GM19035 (cell line): ENCODE measurements at regions not wholly inside any gene's neighbourhood (a gene's known extent, or its start where the extent isn't known, plus 50 kb on each side); places are given as distances from the start of the nearest gene placed in this dataset.
A peak's percentile ranks its signal among the peaks of the same experiment; 100 is the strongest.
"Not testable (repeated sequence)": the region's sequence is repeated elsewhere in the genome, so short reads cannot be mapped to it uniquely, and the experiment has no call there.

ENCODE experiments used
- ATAC-seq: cut with Tn5 transposase; IDR thresholded peaks from one replicate; pipeline ENCODE4 v1.9.1; 2021; ENCODE audit not compliant: unreplicated experiment

DNA sequence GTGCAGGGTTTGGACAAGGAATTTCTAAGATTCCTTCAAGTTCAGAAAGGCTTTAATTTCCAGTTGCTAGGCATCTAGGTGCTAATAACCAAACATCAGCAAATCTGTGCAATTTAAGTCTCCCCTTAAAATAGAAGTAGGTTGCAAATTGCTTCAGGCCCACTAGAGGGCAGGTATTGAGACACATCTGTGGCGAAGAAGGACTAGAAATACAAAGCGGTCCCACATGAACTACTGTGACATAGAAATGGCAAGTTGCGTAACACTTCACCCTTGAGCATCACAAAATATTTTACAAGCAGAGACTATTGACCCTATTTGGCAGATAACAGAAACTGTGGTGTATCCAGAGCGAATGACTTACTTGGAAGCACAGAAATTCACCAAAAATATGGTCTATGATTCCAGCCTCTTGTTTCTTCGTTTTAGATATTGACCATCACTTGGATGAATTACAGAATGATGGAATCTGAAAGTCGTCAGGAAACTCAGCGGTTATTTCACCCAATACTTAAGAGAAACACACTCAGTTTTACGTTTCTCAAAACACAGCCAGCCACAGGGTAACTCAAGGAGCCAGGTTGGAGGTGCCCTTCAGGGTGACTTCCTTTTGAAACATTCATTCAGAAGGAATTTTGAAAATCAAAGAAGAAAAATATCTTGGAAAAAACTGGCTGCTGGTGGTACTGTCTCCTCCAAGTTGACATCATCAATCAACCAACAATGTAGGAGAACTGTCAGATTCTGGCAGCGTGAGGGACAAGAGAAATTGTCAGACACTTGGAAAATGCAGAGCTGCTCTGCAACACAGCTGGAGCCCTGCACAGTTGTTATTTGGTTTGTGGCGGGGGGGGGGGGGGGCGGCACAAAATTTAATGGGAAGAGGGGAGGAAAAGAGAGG lies 256.3 kb upstream of the MINDY3 start:
- ATAC-seq = no peak

DNA sequence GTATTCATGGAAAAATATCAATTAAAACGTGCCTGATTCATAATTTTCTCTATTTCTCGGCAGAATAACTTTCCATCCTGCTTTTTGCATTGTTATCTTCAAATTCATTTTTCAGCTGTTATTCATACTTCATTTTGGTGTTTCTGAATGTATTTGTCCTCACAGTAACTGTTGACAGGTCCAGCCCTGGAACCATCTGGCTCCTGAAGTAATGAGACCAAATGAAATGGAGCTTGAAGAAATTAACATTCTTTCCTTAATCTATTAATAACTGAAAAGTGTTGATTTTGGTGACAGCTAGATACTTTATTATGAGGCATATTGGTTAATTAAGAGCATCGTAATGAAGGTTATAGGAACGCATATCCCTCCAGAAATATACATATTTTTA lies 257.0 kb upstream of the MINDY3 start:
- ATAC-seq = no peak

DNA sequence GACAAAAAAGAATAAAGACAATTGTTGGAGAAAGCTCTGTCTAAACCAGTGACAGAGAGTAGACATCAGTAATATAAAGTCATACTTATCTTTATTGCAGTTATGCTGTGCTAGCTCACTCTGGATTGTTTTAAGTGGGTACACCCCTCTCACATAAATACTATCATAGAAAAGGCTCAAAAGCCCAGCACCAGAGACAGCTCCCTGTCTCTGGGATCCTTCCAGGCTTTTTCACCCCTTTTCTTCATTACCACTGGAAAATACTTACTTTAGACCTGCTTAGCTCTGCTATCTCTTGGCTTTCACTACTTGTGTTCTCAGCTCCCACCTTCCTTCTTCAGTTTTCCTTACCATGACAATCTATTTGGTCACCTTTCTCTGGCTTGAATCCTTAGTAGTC lies 259.1 kb upstream of the MINDY3 start:
- ATAC-seq = no peak

DNA sequence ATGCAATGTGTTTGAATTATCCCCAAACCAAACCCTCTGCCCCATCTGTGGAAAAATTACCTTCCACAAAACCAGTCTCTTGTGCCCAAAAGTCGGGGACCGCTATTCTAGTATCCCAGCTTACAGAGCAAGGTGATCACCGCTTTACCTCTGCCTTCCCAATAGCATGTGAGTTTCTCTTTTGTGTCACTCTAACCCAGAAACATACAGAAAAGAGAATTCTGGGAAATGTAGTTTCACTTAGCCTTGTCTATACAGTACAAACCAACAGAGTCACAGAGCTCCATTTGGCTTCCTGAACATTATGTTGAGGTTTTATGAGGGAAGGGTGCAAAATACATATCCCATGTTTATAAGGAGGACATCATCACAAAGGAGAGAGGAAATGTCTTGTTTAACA lies 260.3 kb upstream of the MINDY3 start:
- ATAC-seq = no peak

GRCh38 chr10:16141499-16141898 lies 281.2 kb upstream of the MINDY3 start:
- ATAC-seq = no peak

DNA sequence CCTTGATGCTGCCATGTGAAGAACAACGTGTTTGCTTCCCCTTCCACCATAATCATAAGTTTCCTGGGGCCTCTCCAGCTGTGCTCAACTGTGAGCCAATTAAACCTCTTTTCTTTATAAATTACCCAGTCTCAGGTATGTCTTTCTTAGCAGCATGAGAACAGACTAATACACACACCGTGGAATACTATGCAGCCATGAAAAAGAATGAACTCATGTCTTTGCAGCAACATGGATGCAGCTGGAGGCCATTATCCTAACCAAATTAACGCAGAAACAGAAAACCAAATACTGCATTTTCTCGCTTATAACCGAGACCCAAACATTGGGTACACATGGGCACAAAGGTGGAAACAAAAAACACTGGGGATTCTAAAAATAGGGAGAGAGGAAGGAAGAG lies 286.7 kb upstream of the MINDY3 start:
- no peak for ATAC-seq

GRCh38 chr10:16155834-16156233 lies 281.0 kb upstream of the PTER start:
- ATAC-seq = no peak

GRCh38 chr10:16156681-16157080 lies 280.1 kb upstream of the PTER start:
- ATAC-seq = no peak

DNA sequence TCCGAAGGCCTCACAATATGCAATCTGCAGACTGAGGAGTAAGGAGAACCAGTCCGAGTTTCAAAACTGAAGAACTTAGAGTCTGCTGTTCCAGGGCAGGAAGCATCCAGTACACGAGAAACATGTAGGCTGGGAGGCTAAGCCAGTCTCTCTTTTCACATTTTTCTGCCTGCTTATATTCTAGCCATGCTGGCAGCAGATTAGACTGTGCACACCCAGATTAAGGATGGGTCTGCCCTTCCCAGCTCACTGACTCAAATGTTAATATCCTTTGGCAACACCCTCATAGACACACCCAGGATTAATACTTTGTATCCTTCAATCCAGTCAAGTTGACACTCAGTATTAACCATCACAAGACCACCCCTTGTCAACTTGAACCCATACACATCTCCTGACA lies 271.7 kb upstream of the PTER start:
- not testable (repeated sequence) for ATAC-seq

- no peak for ATAC-seq
Measured at GRCh38 chr10:16182144-16182543, 254.7 kb upstream of the PTER start.

DNA sequence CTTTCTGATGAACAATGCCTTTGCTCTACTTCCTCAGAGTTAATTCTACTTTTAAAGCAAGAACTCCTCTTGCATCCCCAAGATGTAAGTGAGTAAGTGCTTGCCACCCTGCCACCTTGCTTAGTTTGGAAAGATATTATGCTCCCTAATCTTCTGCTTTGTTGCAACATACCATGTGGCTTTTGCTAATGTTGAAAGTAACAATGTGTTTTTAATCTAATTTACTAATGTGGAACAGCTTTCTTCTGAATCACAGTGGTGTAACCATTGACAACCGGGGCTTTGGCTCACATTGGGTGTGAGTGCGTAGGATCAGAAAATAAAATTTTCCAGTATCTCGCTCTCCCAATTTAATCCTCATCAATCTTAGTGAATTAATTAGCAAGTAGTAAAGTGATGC lies 254.1 kb upstream of the PTER start:
- ATAC-seq = no peak

GRCh38 chr10:16184096-16184597 lies 252.7 kb upstream of the PTER start:
- ATAC-seq = no peak

DNA sequence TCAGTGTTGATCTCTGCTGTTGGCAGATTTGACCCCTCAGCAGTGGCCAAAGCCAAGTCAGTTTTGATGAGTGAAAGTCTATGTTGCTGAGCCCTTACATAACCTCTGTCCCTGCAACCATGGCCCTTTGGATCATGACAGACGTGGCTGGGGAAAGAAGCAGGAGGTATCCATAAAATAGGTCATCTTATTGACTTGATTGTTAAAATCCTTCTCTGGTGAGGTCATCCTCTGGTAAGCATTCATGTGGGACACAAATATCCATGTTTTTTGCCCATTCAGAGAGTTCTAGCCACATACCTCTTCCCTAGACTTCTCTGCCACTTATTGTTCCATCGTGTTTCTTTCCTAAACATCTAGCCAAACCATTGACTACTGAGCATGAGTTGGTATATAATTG lies 251.9 kb upstream of the PTER start:
- ATAC-seq = no peak

DNA sequence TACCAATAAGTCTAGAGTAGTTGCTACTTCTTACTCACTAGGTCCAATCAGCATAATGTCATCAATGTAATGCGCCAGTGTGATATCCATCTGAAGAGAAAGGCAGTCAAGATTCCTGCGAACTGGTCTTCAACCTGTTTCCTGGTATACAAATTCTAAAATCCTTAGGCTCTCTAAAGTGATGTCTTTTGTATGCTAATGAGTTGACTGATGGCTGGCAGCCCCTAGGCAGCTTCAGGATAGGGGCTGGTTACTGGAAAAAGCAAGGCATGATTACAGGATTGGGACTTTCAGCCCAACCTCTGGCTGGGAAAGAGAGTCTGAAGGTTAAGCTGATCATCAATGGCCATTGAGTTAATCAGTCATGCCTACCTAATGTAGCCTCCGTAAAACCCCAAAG lies 250.2 kb upstream of the PTER start:
- ATAC-seq = no peak

DNA sequence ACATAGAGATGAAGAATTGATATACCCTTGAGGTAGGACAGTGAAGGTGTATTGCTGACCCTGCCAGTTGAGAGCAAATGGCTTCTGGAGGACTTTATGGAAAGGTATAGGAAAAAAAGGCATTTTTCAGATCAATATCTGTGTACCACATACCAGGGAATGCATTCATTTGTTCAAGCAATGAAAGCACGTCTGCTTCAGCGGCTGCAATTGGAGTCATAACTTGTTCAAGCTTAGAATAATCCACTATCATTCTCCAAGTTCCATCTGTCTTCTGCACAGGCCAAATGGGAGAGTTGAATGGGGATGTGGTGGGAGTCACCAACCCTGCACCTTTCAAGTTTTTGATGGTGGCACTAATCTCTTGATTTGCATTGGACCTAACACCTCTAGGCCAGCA lies 249.6 kb upstream of the PTER start:
- ATAC-seq = no peak

GRCh38 chr10:16192337-16192736 lies 244.5 kb upstream of the PTER start:
- no peak for ATAC-seq

DNA sequence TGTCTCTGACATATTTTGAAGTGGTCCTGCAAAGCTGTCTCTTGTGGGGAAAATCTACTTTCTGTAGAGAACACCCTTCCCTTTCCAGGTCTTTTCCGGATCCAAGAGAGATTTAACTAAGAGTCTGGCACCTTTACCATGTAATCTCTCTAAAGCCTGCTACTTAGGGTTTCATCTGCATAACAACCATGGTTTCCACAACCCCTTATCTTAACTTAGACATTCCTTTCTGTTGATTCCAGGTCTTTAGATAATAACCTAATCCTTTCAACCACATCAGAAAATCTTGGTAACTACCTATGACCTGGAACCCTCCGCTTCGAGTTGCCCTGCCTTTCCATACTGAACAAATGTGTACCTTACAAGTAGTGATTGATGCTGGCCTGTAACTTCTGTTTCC lies 243.6 kb upstream of the PTER start:
- ATAC-seq = no peak

- peak; percentile 95 for ATAC-seq
Measured at GRCh38 chr10:16195178-16195769, 241.5 kb upstream of the PTER start.

- no peak for ATAC-seq
Measured at GRCh38 chr10:16195894-16196293, 240.9 kb upstream of the PTER start.

DNA sequence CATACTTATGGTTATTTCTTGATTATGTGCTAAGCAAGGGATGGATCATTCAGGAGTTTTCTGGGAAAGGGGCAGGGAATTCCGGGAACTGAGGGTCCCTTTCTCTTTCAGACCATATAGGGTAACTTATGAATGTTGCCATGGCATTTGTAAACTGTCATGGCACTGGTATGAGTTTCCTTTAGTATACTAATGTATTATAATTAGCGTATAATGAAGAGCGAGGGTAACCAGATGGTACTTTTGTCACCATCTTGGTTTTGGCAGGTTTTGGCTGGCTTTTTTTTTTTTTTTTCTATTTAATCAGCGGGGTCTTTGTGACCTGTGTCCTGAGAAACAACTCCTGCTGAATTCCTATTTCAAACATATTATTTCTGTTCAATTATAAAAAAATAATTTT lies 237.6 kb upstream of the PTER start:
- ATAC-seq = no peak

DNA sequence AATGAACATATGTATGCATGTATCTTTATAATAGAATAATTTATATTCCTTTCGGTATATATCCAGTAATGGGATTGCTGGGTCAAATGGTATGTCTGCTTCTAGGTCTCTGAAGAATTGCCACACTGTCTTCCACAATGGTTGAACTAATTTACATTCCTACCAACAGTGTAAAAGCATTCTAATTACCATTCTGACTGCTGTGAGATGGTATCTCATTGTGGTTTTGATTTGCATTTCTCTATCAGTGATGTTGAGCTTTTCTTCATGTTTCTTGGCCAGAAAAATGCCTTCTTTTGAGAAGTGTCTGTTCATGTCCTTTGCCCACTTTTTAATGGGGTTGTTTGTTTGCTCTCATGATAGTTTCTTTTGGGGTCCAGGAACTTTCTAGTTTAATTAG lies 213.2 kb upstream of the PTER start:
- ATAC-seq = not testable (repeated sequence)

GRCh38 chr10:16227674-16228073 lies 209.1 kb upstream of the PTER start:
- no peak for ATAC-seq
